ENCODE measurements at regions not wholly inside any gene's neighbourhood (a gene's known extent, or its start where the extent isn't known, plus 50 kb on each side); places are given as distances from the start of the nearest gene placed in this dataset.

- no peak for DNase-seq (ENCODE audit: low spot score)
- H3K4me3 ChIP-seq (ENCODE audit: low read depth, low read length, poor library complexity, severe bottlenecking): no peak overlapping the region
- TF ChIP-seq CTCF (conservative IDR thresholded peaks at IDR 0.05; ENCODE audit: low read depth, low read length): no peak
- TF ChIP-seq EZH2 (IDR thresholded peaks at IDR 0.05; ENCODE audit: borderline replicate concordance, low read depth, low read length, poor library complexity, severe bottlenecking): no peak
- ChIA-PET POLR2A (ENCODE audit: low non-redundant PET) (no interaction called here), CTCF (no interaction called here)
- H3K4me1 ChIP-seq (ENCODE audit: insufficient read depth, low read length, poor library complexity, severe bottlenecking): no peaks in the 10 kb centered on the region
- no peak overlapping the region for H3K27ac ChIP-seq (ENCODE audit: low read depth, low read length, poor library complexity, severe bottlenecking)
- H3K27me3 ChIP-seq (replicated peaks; ENCODE audit: insufficient read depth, low read depth, low read length, poor library complexity): no peaks in the 10 kb centered on the region
- no peaks in the 10 kb centered on the region for H3K9me3 ChIP-seq (ENCODE audit: low read depth, low read length, poor library complexity, severe bottlenecking)
- BruUV-seq (replicated peaks): no TSS peak
- H3K36me3 ChIP-seq (ENCODE audit: insufficient read depth, low read length, poor library complexity, severe bottlenecking): no peaks in the 10 kb centered on the region
- intact Hi-C loops (cut with micrococcal nuclease; ENCODE audit: unreplicated experiment): no loop called here
Measured at GRCh38 chr4:59583845-59584568, 1616.1 kb upstream of the ADGRL3 start.

- Histone ChIP-seq H3K27ac (ENCODE audit: low read depth, low read length, poor library complexity, severe bottlenecking) (no peak overlapping the region), H3K27me3 (replicated peaks; ENCODE audit: insufficient read depth, low read depth, low read length, poor library complexity) (no peaks in the 10 kb centered on the region), H3K4me1 (ENCODE audit: insufficient read depth, low read length, poor library complexity, severe bottlenecking) (no peaks in the 10 kb centered on the region), H3K9me3 (ENCODE audit: low read depth, low read length, poor library complexity, severe bottlenecking) (no peaks in the 10 kb centered on the region), H3K4me3 (ENCODE audit: low read depth, low read length, poor library complexity, severe bottlenecking) (no peak overlapping the region), H3K36me3 (ENCODE audit: insufficient read depth, low read length, poor library complexity, severe bottlenecking) (no peaks in the 10 kb centered on the region)
- TF ChIP-seq CTCF (conservative IDR thresholded peaks at IDR 0.05; ENCODE audit: low read depth, low read length) (no peak), EZH2 (IDR thresholded peaks at IDR 0.05; ENCODE audit: borderline replicate concordance, low read depth, low read length, poor library complexity, severe bottlenecking) (no peak)
- no peak for DNase-seq (ENCODE audit: low spot score)
- ChIA-PET CTCF (no interaction called here), POLR2A (ENCODE audit: low non-redundant PET) (no interaction called here)
- no TSS peak for BruUV-seq (replicated peaks)
- intact Hi-C loops (cut with micrococcal nuclease; ENCODE audit: unreplicated experiment): no loop called here
Measured at GRCh38 chr4:59597536-59598329, 1602.4 kb upstream of the ADGRL3 start.

- no TSS peak for BruUV-seq (replicated peaks)
Measured at GRCh38 chr4:59598330-59598618, 1601.9 kb upstream of the ADGRL3 start.

More at GRCh38 chr4:59598330-59598618, 1601.9 kb upstream of the ADGRL3 start:
- intact Hi-C loops (cut with micrococcal nuclease; ENCODE audit: unreplicated experiment): no loop called here
- no peaks in the 10 kb centered on the region for H3K4me1 ChIP-seq (ENCODE audit: insufficient read depth, low read length, poor library complexity, severe bottlenecking)
- ChIA-PET CTCF (no interaction called here), POLR2A (ENCODE audit: low non-redundant PET) (no interaction called here)
- no peaks in the 10 kb centered on the region for H3K27me3 ChIP-seq (replicated peaks; ENCODE audit: insufficient read depth, low read depth, low read length, poor library complexity)
- no peaks in the 10 kb centered on the region for H3K9me3 ChIP-seq (ENCODE audit: low read depth, low read length, poor library complexity, severe bottlenecking)
- DNase-seq (ENCODE audit: low spot score): no peak
- no peak overlapping the region for H3K4me3 ChIP-seq (ENCODE audit: low read depth, low read length, poor library complexity, severe bottlenecking)
- TF ChIP-seq EZH2 (IDR thresholded peaks at IDR 0.05; ENCODE audit: borderline replicate concordance, low read depth, low read length, poor library complexity, severe bottlenecking) (no peak), CTCF (conservative IDR thresholded peaks at IDR 0.05; ENCODE audit: low read depth, low read length) (no peak)
- no peak overlapping the region for H3K27ac ChIP-seq (ENCODE audit: low read depth, low read length, poor library complexity, severe bottlenecking)
- H3K36me3 ChIP-seq (ENCODE audit: insufficient read depth, low read length, poor library complexity, severe bottlenecking): no peaks in the 10 kb centered on the region
